Ishikawa (cell line): ENCODE measurements at regions not wholly inside any gene's neighbourhood (a gene's known extent, or its start where the extent isn't known, plus 50 kb on each side); places are given as distances from the start of the nearest gene placed in this dataset.

Source experiments
- CREB1 ChIP-seq: IDR thresholded peaks from 2 replicates; pipeline ENCODE4 v1.6.1; 2012; ENCODE audit warnings: low read depth
- EP300 ChIP-seq: IDR thresholded peaks from 2 replicates; pipeline ENCODE4 v1.6.1; 2012; ENCODE audit warnings: borderline replicate concordance
- FOXM1 ChIP-seq: IDR thresholded peaks from 2 replicates; pipeline ENCODE4 v1.6.1; 2012; ENCODE audit warnings: low read depth, borderline replicate concordance
- NFIC ChIP-seq: IDR thresholded peaks from 2 replicates; pipeline ENCODE4 v1.6.1; 2012
- RAD21 ChIP-seq: IDR thresholded peaks from 2 replicates; pipeline ENCODE4 v1.6.1; 2012; ENCODE audit warnings: low read depth
- TAF1 ChIP-seq: IDR thresholded peaks from 2 replicates; pipeline ENCODE4 v1.6.1; 2012; ENCODE audit warnings: low read depth, mild to moderate bottlenecking
- TCF12 ChIP-seq: IDR thresholded peaks from 2 replicates; pipeline ENCODE4 v1.6.1; 2012; ENCODE audit warnings: low read depth
- YY1 ChIP-seq: IDR thresholded peaks from 2 replicates; pipeline ENCODE4 v1.6.1; 2012; ENCODE audit warnings: low read depth
- TF ChIP-seq, protein P1 (sequence below): IDR thresholded peaks from 2 replicates; pipeline ENCODE4 v1.6.1; 2012; ENCODE audit warnings: low read depth, mild to moderate bottlenecking
- TF ChIP-seq, protein P2 (sequence below): IDR thresholded peaks from 2 replicates; pipeline ENCODE4 v1.6.1; 2012
- TF ChIP-seq, protein P3 (sequence below): IDR thresholded peaks from 2 replicates; pipeline ENCODE4 v1.6.1; 2012

DNA sequence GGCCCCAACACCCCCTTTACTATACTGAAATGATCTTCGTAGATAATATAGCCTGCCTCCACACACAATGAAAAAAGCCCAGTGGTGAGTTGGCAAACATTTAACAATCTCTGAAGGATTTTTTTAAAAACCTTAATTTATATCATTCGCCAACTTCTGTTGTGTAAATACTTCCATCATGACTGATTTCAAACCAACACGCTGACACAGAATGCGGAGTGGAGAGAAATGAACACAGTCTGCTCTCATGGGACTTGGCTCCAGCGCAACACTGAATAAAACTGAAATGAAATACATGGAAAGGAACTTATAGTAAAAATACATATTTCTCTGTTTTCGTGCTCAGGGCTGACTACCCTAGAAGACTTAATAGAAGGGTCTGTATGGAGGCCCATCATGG is 61.3 kb upstream of the WNT11 start:
- TF ChIP-seq, protein P1, sequence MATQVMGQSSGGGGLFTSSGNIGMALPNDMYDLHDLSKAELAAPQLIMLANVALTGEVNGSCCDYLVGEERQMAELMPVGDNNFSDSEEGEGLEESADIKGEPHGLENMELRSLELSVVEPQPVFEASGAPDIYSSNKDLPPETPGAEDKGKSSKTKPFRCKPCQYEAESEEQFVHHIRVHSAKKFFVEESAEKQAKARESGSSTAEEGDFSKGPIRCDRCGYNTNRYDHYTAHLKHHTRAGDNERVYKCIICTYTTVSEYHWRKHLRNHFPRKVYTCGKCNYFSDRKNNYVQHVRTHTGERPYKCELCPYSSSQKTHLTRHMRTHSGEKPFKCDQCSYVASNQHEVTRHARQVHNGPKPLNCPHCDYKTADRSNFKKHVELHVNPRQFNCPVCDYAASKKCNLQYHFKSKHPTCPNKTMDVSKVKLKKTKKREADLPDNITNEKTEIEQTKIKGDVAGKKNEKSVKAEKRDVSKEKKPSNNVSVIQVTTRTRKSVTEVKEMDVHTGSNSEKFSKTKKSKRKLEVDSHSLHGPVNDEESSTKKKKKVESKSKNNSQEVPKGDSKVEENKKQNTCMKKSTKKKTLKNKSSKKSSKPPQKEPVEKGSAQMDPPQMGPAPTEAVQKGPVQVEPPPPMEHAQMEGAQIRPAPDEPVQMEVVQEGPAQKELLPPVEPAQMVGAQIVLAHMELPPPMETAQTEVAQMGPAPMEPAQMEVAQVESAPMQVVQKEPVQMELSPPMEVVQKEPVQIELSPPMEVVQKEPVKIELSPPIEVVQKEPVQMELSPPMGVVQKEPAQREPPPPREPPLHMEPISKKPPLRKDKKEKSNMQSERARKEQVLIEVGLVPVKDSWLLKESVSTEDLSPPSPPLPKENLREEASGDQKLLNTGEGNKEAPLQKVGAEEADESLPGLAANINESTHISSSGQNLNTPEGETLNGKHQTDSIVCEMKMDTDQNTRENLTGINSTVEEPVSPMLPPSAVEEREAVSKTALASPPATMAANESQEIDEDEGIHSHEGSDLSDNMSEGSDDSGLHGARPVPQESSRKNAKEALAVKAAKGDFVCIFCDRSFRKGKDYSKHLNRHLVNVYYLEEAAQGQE = no peak
- TF ChIP-seq TAF1 = no peak
- TF ChIP-seq, protein P2, sequence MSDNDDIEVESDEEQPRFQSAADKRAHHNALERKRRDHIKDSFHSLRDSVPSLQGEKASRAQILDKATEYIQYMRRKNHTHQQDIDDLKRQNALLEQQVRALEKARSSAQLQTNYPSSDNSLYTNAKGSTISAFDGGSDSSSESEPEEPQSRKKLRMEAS = no peak
- no peak for TF ChIP-seq FOXM1
- no peak for TF ChIP-seq TCF12
- no peak for TF ChIP-seq EP300
- no peak for TF ChIP-seq YY1
- no peak for TF ChIP-seq RAD21
- TF ChIP-seq NFIC = no peak
- TF ChIP-seq, protein P3, sequence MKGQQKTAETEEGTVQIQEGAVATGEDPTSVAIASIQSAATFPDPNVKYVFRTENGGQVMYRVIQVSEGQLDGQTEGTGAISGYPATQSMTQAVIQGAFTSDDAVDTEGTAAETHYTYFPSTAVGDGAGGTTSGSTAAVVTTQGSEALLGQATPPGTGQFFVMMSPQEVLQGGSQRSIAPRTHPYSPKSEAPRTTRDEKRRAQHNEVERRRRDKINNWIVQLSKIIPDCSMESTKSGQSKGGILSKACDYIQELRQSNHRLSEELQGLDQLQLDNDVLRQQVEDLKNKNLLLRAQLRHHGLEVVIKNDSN = no peak
- TF ChIP-seq CREB1 = no peak
